HL-60 (cell line): ENCODE measurements at regions not wholly inside any gene's neighbourhood (a gene's known extent, or its start where the extent isn't known, plus 50 kb on each side); places are given as distances from the start of the nearest gene placed in this dataset.

Experiments
- CTCF ChIP-seq: IDR thresholded peaks from one replicate; pipeline ENCODE4 v1.5.1; 2011; ENCODE audit warnings: low read length, control low read depth, inconsistent platforms; ENCODE audit not compliant: insufficient read depth
- POLR2AphosphoS5 ChIP-seq: IDR thresholded peaks from 2 replicates; pipeline ENCODE4 v1.6.1; 2012; ENCODE audit warnings: low read depth

- TF ChIP-seq CTCF (no peak), POLR2AphosphoS5 (no peak)
Measured at GRCh38 chr6:140376209-140376608, 1001.8 kb upstream of the CITED2 start.
